Transverse colon (tissue), 4 donors: ENCODE measurements at regions not wholly inside any gene's neighbourhood (a gene's known extent, or its start where the extent isn't known, plus 50 kb on each side); places are given as distances from the start of the nearest gene placed in this dataset.

Experiments
- DNase-seq: peaks from one replicate; pipeline ENCODE4 v3.0.0-alpha.2; 2019
- H3K27ac ChIP-seq, 4 donors: fragments of 200-600 bp; sonication (generic); 2 replicates each; pipeline ENCODE4 v1.5.1; 2016 to 2018; ENCODE audit warnings: inconsistent platforms in 4 of 4
- H3K27me3 ChIP-seq: fragments of 200-600 bp; sonication (generic); 2 replicates; pipeline ENCODE4 v1.5.1; 2017; ENCODE audit warnings: inconsistent platforms
- H3K36me3 ChIP-seq, 4 donors: fragments of 200-600 bp; sonication (generic); 2 replicates each; pipeline ENCODE4 v1.5.1; 2017 to 2019; ENCODE audit warnings: inconsistent platforms in 4 of 4
- H3K4me1 ChIP-seq, 4 donors: fragments of 200-600 bp; sonication (generic); 2 replicates each; pipeline ENCODE4 v1.5.1; 2017 to 2020; ENCODE audit warnings: inconsistent platforms in 4 of 4
- H3K4me3 ChIP-seq, 4 donors: fragments of 200-600 bp; sonication (generic); 1 replicate in 1 of 4; 2 replicates in 3 of 4; pipeline versions ENCODE4 v1.5.1 to v1.6.1; 2017 to 2019; ENCODE audit warnings: inconsistent platforms in 4 of 4
- H3K9me3 ChIP-seq, 2 donors: fragments of 200-600 bp; sonication (generic); 2 replicates each; pipeline ENCODE4 v1.5.1; 2017 to 2019; ENCODE audit warnings: inconsistent platforms in 2 of 2
- EP300 ChIP-seq: sonication (generic); formaldehyde crosslinking; IDR thresholded peaks from one replicate; pipeline ENCODE4 v1.6.1; 2017; ENCODE audit warnings: antibody characterized with exemption, low read depth
- POLR2A ChIP-seq: fragments of 450-650 bp; IDR thresholded peaks from one replicate; pipeline ENCODE4 v1.6.1; 2016; ENCODE audit warnings: antibody characterized with exemption, mild to moderate bottlenecking, moderate library complexity
- POLR2AphosphoS5 ChIP-seq, 3 donors: sonication (generic); formaldehyde crosslinking; IDR thresholded peaks; one replicate each; pipeline ENCODE4 v1.6.1; 2016; ENCODE audit warnings: antibody characterized with exemption in 3 of 3
- WGBS, 2 donors: methylation state at CpG; one replicate each; pipeline ENCODE4 v1.1.5; 2018; ENCODE audit warnings: low coverage in 1 of 2; 5-methylcytosine and 5-hydroxymethylcytosine counted together
- in situ Hi-C, 4 donors: fragments of 200-750 bp; cut with MboI; loops; one replicate each; pipeline versions ENCODE4 v1.15.0 to v1.15.1; 2017; ENCODE audit warnings: low sequenced_read_pairs in 3 of 4, low pct_ligation_motif_present in 1 of 4, low pct_unique_long_range_greater_than_20kb in 1 of 4
- intact Hi-C: fragments of 100-400 bp; cut with DNase I; formaldehyde crosslinking; loops from one replicate; pipeline ENCODE4 v1.15.1; 2023; ENCODE audit warnings: low total_unique reads
- TF ChIP-seq, protein P1 (sequence below), 5 experiments: fragments of 200-600 bp in 3 of 5; fragments of 450-650 bp in 2 of 5; sonication (generic) in 3 of 5; IDR thresholded peaks; 1 replicate in 2 of 5; 2 replicates in 3 of 5; pipeline ENCODE4 v1.5.1; 2016 to 2017; ENCODE audit warnings: antibody characterized with exemption in 5 of 5, inconsistent platforms in 3 of 5, mild to moderate bottlenecking in 2 of 5, moderate library complexity in 1 of 5

- Histone ChIP-seq H3K9me3 (no peaks in the 10 kb centered on the region), H3K36me3 (no peaks in the 10 kb centered on the region), H3K27me3 (no peaks in the 10 kb centered on the region), H3K4me1 (peaks cover 0 to 4% (median 0%) of the 10 kb centered on the region in 4 donors), H3K27ac (no peak overlapping the region), H3K4me3 (no peak overlapping the region)
- in situ Hi-C loops = no loop called here
- no peak for TF ChIP-seq POLR2AphosphoS5 (IDR thresholded peaks at IDR 0.05)
- TF ChIP-seq EP300 = no peak
- TF ChIP-seq, protein P1, sequence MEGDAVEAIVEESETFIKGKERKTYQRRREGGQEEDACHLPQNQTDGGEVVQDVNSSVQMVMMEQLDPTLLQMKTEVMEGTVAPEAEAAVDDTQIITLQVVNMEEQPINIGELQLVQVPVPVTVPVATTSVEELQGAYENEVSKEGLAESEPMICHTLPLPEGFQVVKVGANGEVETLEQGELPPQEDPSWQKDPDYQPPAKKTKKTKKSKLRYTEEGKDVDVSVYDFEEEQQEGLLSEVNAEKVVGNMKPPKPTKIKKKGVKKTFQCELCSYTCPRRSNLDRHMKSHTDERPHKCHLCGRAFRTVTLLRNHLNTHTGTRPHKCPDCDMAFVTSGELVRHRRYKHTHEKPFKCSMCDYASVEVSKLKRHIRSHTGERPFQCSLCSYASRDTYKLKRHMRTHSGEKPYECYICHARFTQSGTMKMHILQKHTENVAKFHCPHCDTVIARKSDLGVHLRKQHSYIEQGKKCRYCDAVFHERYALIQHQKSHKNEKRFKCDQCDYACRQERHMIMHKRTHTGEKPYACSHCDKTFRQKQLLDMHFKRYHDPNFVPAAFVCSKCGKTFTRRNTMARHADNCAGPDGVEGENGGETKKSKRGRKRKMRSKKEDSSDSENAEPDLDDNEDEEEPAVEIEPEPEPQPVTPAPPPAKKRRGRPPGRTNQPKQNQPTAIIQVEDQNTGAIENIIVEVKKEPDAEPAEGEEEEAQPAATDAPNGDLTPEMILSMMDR (IDR thresholded peaks at IDR 0.05) = no peak
- TF ChIP-seq POLR2A = no peak
- intact Hi-C loops = no loop called here
- 49 to 56% methylated on average over 3 of the region's 3 CpGs for WGBS, 2 donors
- DNase-seq = no peak
Measured at GRCh38 chr5:162324328-162324727, 256.8 kb downstream of the GABRG2 start.

GRCh38 chr5:162325143-162325727 is 257.7 kb downstream of the GABRG2 start:
- in situ Hi-C loops (no loop called here), intact Hi-C loops (no loop called here)
- no peaks in the 10 kb centered on the region for H3K9me3 ChIP-seq
- H3K36me3 ChIP-seq = no peaks in the 10 kb centered on the region
- H3K27ac ChIP-seq = no peak overlapping the region
- peaks cover 0 to 4% (median 0%) of the 10 kb centered on the region in 4 donors for H3K4me1 ChIP-seq
- DNase-seq = no peak
- H3K4me3 ChIP-seq = no peak overlapping the region
- no peaks in the 10 kb centered on the region for H3K27me3 ChIP-seq
- WGBS, 2 donors = 75 to 88% methylated on average over 3 of the region's 3 CpGs
- TF ChIP-seq, protein P1 (IDR thresholded peaks at IDR 0.05) = no peak
- TF ChIP-seq EP300 (no peak), POLR2AphosphoS5 (IDR thresholded peaks at IDR 0.05) (no peak), POLR2A (no peak)

DNA sequence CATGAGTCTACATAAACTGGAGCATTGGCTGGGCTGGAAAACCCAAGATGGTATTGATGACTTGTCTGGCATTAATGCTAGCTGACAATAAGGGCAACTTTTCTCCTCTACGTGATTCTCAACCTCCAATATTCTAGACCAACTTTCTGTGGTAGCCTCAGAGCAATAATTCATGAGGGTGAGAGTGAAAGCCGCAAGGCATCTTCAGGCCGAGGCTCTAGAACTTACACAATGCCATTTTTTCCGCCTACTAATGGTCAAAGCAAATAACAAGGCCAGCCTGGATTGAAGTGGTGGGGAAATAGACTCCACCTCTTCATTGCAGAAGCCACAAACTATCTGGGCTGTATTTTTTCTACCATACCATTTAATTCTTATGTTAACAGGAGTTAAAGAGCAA is 267.4 kb downstream of the GABRG2 start:
- H3K4me3 ChIP-seq = no peak overlapping the region
- DNase-seq = no peak
- 83 to 89% methylated on average over 4 of the region's 4 CpGs for WGBS, 2 donors
- H3K27me3 ChIP-seq = no peaks in the 10 kb centered on the region
- no peaks in the 10 kb centered on the region for H3K9me3 ChIP-seq
- intact Hi-C loops = no loop called here
- H3K36me3 ChIP-seq = no peaks in the 10 kb centered on the region
- in situ Hi-C loops = no loop called here
- H3K4me1 ChIP-seq = no peaks in the 10 kb centered on the region
- TF ChIP-seq POLR2AphosphoS5 (IDR thresholded peaks at IDR 0.05) (no peak), EP300 (no peak), POLR2A (no peak)
- TF ChIP-seq, protein P1 (IDR thresholded peaks at IDR 0.05) = no peak
- H3K27ac ChIP-seq = no peak overlapping the region

DNA sequence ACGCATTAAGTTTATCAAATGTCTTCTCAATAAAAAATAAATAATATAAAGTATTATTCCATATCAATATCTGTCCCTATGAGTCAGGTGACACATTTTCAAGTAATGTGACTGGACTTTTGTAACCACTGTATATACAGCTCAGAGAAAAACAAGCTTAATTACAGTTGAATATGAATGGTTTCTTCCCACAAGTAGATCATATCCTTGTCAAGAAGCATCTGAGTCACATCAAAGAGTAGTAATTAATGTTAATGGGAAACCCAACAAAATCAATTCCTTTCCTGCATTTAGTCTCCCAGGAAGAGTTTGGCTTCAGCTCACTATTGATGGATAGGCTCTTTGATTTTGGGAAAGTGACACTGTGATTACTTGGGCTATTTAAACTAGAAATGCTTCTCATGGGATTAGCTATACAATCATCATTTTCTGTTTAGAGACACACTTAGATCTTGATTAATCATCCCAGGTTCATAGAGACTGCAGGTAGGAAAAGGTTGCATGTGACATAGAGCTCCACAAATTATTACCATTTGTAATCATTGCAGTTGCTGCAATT is 292.9 kb downstream of the GABRG2 start:
- no peaks in the 10 kb centered on the region for H3K4me1 ChIP-seq
- no peaks in the 10 kb centered on the region for H3K36me3 ChIP-seq
- in situ Hi-C loops = no loop called here
- no peak overlapping the region for H3K4me3 ChIP-seq
- no peak for TF ChIP-seq EP300
- TF ChIP-seq, protein P1 (IDR thresholded peaks at IDR 0.05) = no peak
- no peak for TF ChIP-seq POLR2AphosphoS5 (IDR thresholded peaks at IDR 0.05)
- TF ChIP-seq POLR2A = no peak
- no peaks in the 10 kb centered on the region for H3K9me3 ChIP-seq
- no peak overlapping the region for H3K27ac ChIP-seq
- DNase-seq = no peak
- WGBS, 2 donors = 51 to 88% methylated on average over 1 of the region's 1 CpG
- intact Hi-C loops = no loop called here
- no peaks in the 10 kb centered on the region for H3K27me3 ChIP-seq
